Spleen (tissue), 11 donors: ENCODE measurements at regions not wholly inside any gene's neighbourhood (a gene's known extent, or its start where the extent isn't known, plus 50 kb on each side); places are given as distances from the start of the nearest gene placed in this dataset.

Source experiments
- DNase-seq: peaks from one replicate; pipeline ENCODE4 v3.0.0-alpha.2; 2020
- H3K27ac ChIP-seq, 8 donors: fragments of 200-600 bp; sonication (generic) in 7 of 8; 1 replicate in 4 of 8; 2 replicates in 4 of 8; pipeline versions ENCODE4 v1.5.0 to v1.8.0; 2016 to 2021; ENCODE audit warnings: inconsistent platforms in 4 of 8, mild to moderate bottlenecking in 4 of 8, moderate library complexity in 1 of 8
- H3K27me3 ChIP-seq, 7 donors: fragments of 200-600 bp; sonication (generic) in 6 of 7; replicated peaks in 1 of 7; 1 replicate in 4 of 7; 2 replicates in 3 of 7; pipeline versions ENCODE4 v1.5.0 to v1.8.0; 2016 to 2021; ENCODE audit warnings: inconsistent platforms in 3 of 7, mild to moderate bottlenecking in 1 of 7
- H3K36me3 ChIP-seq, 6 donors: fragments of 200-600 bp; sonication (generic) in 5 of 6; 1 replicate in 4 of 6; 2 replicates in 2 of 6; pipeline versions ENCODE4 v1.5.0 to v1.8.0; 2016 to 2021; ENCODE audit warnings: inconsistent platforms in 2 of 6
- H3K4me1 ChIP-seq, 6 donors: fragments of 200-600 bp; sonication (generic) in 5 of 6; 1 replicate in 3 of 6; 2 replicates in 3 of 6; pipeline versions ENCODE4 v1.5.0 to v1.8.0; 2016 to 2021; ENCODE audit warnings: inconsistent platforms in 3 of 6
- H3K4me3 ChIP-seq, 8 donors: fragments of 200-600 bp; sonication (generic) in 7 of 8; 1 replicate in 4 of 8; 2 replicates in 4 of 8; pipeline versions ENCODE4 v1.5.0 to v1.8.0; 2016 to 2021; ENCODE audit warnings: inconsistent platforms in 4 of 8, mild to moderate bottlenecking in 4 of 8, moderate library complexity in 2 of 8
- H3K9me3 ChIP-seq, 8 donors: fragments of 200-600 bp; sonication (generic) in 7 of 8; 1 replicate in 4 of 8; 2 replicates in 4 of 8; pipeline versions ENCODE4 v1.5.0 to v1.8.0; 2016 to 2021; ENCODE audit warnings: inconsistent platforms in 4 of 8
- CTCF ChIP-seq, 11 experiments: fragments of 200-600 bp in 7 of 11; fragments of 450-650 bp in 4 of 11; sonication (generic) in 4 of 11; IDR thresholded peaks in 8 of 11; conservative IDR thresholded peaks in 3 of 11; 1 replicate in 7 of 11; 2 replicates in 4 of 11; pipeline versions ENCODE4 v1.4.0 to v1.8.0; 2016 to 2021; ENCODE audit warnings: antibody characterized with exemption in 11 of 11, inconsistent platforms in 4 of 11, mild to moderate bottlenecking in 1 of 11
- POLR2A ChIP-seq, 3 donors: fragments of 450-650 bp; IDR thresholded peaks; one replicate each; pipeline ENCODE4 v1.5.1; 2017; ENCODE audit warnings: antibody characterized with exemption in 3 of 3, mild to moderate bottlenecking in 1 of 3
- POLR2AphosphoS5 ChIP-seq, 3 donors: sonication (generic); formaldehyde crosslinking; IDR thresholded peaks; one replicate each; pipeline ENCODE4 v1.5.1; 2017; ENCODE audit warnings: antibody characterized with exemption in 3 of 3
- WGBS, 5 donors: extraction: QIAGEN DNeasy Blood & Tissue Kit in 3 of 5; methylation state at CpG; one replicate each; pipeline versions ENCODE4 v1.1.5 to v1.1.7; 2013 to 2018; 5-methylcytosine and 5-hydroxymethylcytosine counted together
- intact Hi-C: fragments of 100-400 bp; cut with DNase I; formaldehyde crosslinking; loops from one replicate; pipeline ENCODE4 v1.15.0; 2023; ENCODE audit warnings: low total_unique reads
- donor health status: healthy with polysubstance abuse.
- donor health status: DM: no; HTN: no; CAD: no; lungs with moderate emphysema.
- donor health status: DM: no; HTN: no; CAD: no.
- donor health status: Bipolar disorder and iron deficiency.
- donor health status: healthy.
- donor health status: DM: no; HTN: no; CAD: no.
- donor health status: DM: yes; HTN: yes; CAD: no.

GRCh38 chr6:163694072-163694471 is 279.6 kb downstream of the QKI start:
- H3K36me3 ChIP-seq: no peaks in the 10 kb centered on the region
- H3K27me3 ChIP-seq: no peaks in the 10 kb centered on the region
- TF ChIP-seq CTCF (IDR thresholded peaks at IDR 0.05 in 8 of 11, conservative IDR thresholded peaks at IDR 0.05 in 3 of 11) (no peak), POLR2AphosphoS5 (IDR thresholded peaks at IDR 0.05) (no peak), POLR2A (IDR thresholded peaks at IDR 0.05) (no peak)
- DNase-seq: no peak
- peaks cover 0 to 4% (median 0%) of the 10 kb centered on the region in 6 donors for H3K4me1 ChIP-seq
- intact Hi-C loops: no loop called here
- 89 to 97% (median 94%) methylated on average over 3 of the region's 3 CpGs for WGBS, 5 donors
- no peak overlapping the region for H3K27ac ChIP-seq
- no peaks in the 10 kb centered on the region for H3K9me3 ChIP-seq
- no peak overlapping the region for H3K4me3 ChIP-seq

GRCh38 chr6:163691049-163691448 is 276.5 kb downstream of the QKI start:
- Histone ChIP-seq H3K4me3 (no peak overlapping the region), H3K27me3 (no peaks in the 10 kb centered on the region), H3K4me1 (no peaks in the 10 kb centered on the region), H3K9me3 (no peaks in the 10 kb centered on the region), H3K36me3 (no peaks in the 10 kb centered on the region), H3K27ac (no peak overlapping the region)
- WGBS, 5 donors: 87 to 96% (median 91%) methylated on average over 8 of the region's 8 CpGs
- DNase-seq: no peak
- TF ChIP-seq CTCF (IDR thresholded peaks at IDR 0.05 in 8 of 11, conservative IDR thresholded peaks at IDR 0.05 in 3 of 11) (no peak), POLR2AphosphoS5 (IDR thresholded peaks at IDR 0.05) (no peak), POLR2A (IDR thresholded peaks at IDR 0.05) (no peak)
- intact Hi-C loops: no loop called here

- Histone ChIP-seq H3K27me3 (no peaks in the 10 kb centered on the region), H3K27ac (no peak overlapping the region), H3K36me3 (no peaks in the 10 kb centered on the region), H3K9me3 (peaks cover 0 to under 1% (median 0%) of the 10 kb centered on the region in 8 donors), H3K4me3 (no peak overlapping the region), H3K4me1 (peaks cover 0 to 12% (median 0%) of the 10 kb centered on the region in 6 donors)
- TF ChIP-seq POLR2A (IDR thresholded peaks at IDR 0.05) (no peak), POLR2AphosphoS5 (IDR thresholded peaks at IDR 0.05) (no peak)
- no peak for DNase-seq
- WGBS, 5 donors: 88 to 95% (median 92%) methylated on average over 6 of the region's 6 CpGs
- intact Hi-C loops: no loop called here
Measured at GRCh38 chr6:163688739-163689362, 274.3 kb downstream of the QKI start.

- Histone ChIP-seq H3K4me3 (no peak overlapping the region), H3K27ac (no peak overlapping the region), H3K36me3 (no peaks in the 10 kb centered on the region), H3K27me3 (no peaks in the 10 kb centered on the region), H3K9me3 (peaks cover 0 to 13% (median 0%) of the 10 kb centered on the region in 8 donors), H3K4me1 (peaks cover 0 to 12% (median 0%) of the 10 kb centered on the region in 6 donors)
- TF ChIP-seq POLR2AphosphoS5 (IDR thresholded peaks at IDR 0.05) (no peak), POLR2A (IDR thresholded peaks at IDR 0.05) (no peak), CTCF (IDR thresholded peaks at IDR 0.05 in 8 of 11, conservative IDR thresholded peaks at IDR 0.05 in 3 of 11) (no peak)
- no peak for DNase-seq
- intact Hi-C loops: no loop called here
- 93 to 100% (median 97%) methylated on average over 2 of the region's 2 CpGs for WGBS, 5 donors
Measured at GRCh38 chr6:163687075-163687474, 272.6 kb downstream of the QKI start.
